Panc1 (cell line): ENCODE measurements at regions not wholly inside any gene's neighbourhood (a gene's known extent, or its start where the extent isn't known, plus 50 kb on each side); places are given as distances from the start of the nearest gene placed in this dataset.

Experiments used
- ATAC-seq: fragments of 200-7000 bp; cut with Tn5 transposase; 2 replicates; pipeline ENCODE4 v1.9.1; 2020; ENCODE audit warnings: mild to moderate bottlenecking, moderate library complexity
- BruUV-seq: library from RNA; stranded (reverse); fragments of 400-500 nt; replicated peaks from 2 replicates; lab custom pipeline; 2021; lab: Mats Ljungman, UMichigan
- CTCF ChIA-PET: fragments of 300-600 bp; sonication (Branson Sonifier 250); formaldehyde crosslinking; loops from one replicate; lab custom pipeline; 2022; ENCODE audit warnings: antibody characterized with exemption; lab: Charles Lee
- POLR2A ChIA-PET: fragments of 300-600 bp; sonication (Branson Sonifier 250); formaldehyde crosslinking; loops from one replicate; lab custom pipeline; 2022; ENCODE audit warnings: antibody characterized with exemption; lab: Charles Lee
- DNase-seq: peaks from one replicate; pipeline ENCODE4 v3.0.0-alpha.2; 2010; ENCODE audit warnings: low read depth, low spot score
- H3K27ac ChIP-seq: 2 replicates; pipeline ENCODE4 v1.5.1; 2011; ENCODE audit warnings: mild to moderate bottlenecking, low read length, inconsistent platforms
- H3K27me3 ChIP-seq: fragments of 200-500 bp; sonication (Bioruptor generic); 2 replicates; pipeline ENCODE4 v1.6.0; 2014; ENCODE audit warnings: low read length, inconsistent platforms; ENCODE audit not compliant: control insufficient read depth, insufficient read depth
- H3K36me3 ChIP-seq: fragments of 200-500 bp; sonication (Bioruptor generic); 2 replicates; pipeline ENCODE4 v1.5.1; 2014; ENCODE audit warnings: inconsistent platforms, mild to moderate bottlenecking, low read length, moderate library complexity; ENCODE audit not compliant: control insufficient read depth, insufficient read depth
- H3K4me1 ChIP-seq: 2 replicates; pipeline ENCODE4 v1.5.1; 2011; ENCODE audit warnings: inconsistent platforms, mild to moderate bottlenecking, low read length, moderate library complexity; ENCODE audit not compliant: control insufficient read depth, insufficient read depth
- H3K4me3 ChIP-seq, 2 experiments: 2 replicates each; pipeline ENCODE4 v1.5.1; 2011 to 2012; ENCODE audit warnings: low read depth in 2 of 2, low read length in 2 of 2, mild to moderate bottlenecking in 2 of 2, inconsistent platforms in 1 of 2, moderate library complexity in 1 of 2
- H3K9me3 ChIP-seq: fragments of 200-500 bp; sonication (Bioruptor generic); 2 replicates; pipeline ENCODE4 v1.5.1; 2014; ENCODE audit warnings: low read depth, mild to moderate bottlenecking, inconsistent platforms, low read length, moderate library complexity; ENCODE audit not compliant: control insufficient read depth, insufficient read depth
- CTCF ChIP-seq: fragments of 450-650 bp; IDR thresholded peaks from 2 replicates; pipeline ENCODE4 v1.5.1; 2017; ENCODE audit warnings: mild to moderate bottlenecking
- POLR2AphosphoS5 ChIP-seq: IDR thresholded peaks from 2 replicates; pipeline ENCODE4 v1.6.1; 2012; ENCODE audit warnings: mild to moderate bottlenecking, low read depth, low read length, moderate library complexity
- REST ChIP-seq, 2 experiments: IDR thresholded peaks; 2 replicates each; pipeline ENCODE4 v1.6.1; 2011 to 2012; ENCODE audit warnings: low read depth in 2 of 2, control low read depth in 1 of 2, low read length in 1 of 2, mild to moderate bottlenecking in 1 of 2, moderate library complexity in 1 of 2; ENCODE audit not compliant: insufficient read depth in 1 of 2
- SIN3A ChIP-seq: IDR thresholded peaks from 2 replicates; pipeline ENCODE4 v1.6.1; 2012; ENCODE audit warnings: low read depth, mild to moderate bottlenecking, low read length, moderate library complexity, borderline replicate concordance; ENCODE audit not compliant: insufficient read depth
- TCF7L2 ChIP-seq: IDR thresholded peaks from 2 replicates; pipeline ENCODE4 v1.6.1; 2011; ENCODE audit warnings: mild to moderate bottlenecking, low read depth, low read length, inconsistent platforms
- in situ Hi-C: cut with HindIII; loops from 2 replicates; pipeline ENCODE4 v1.10.0; 2016; ENCODE audit warnings: low sequenced_read_pairs, low pct_unique_long_range_greater_than_20kb
- intact Hi-C: fragments of 100-400 bp; cut with micrococcal nuclease; formaldehyde crosslinking; loops from one replicate; pipeline ENCODE4 v1.10.0; 2022; ENCODE audit not compliant: unreplicated experiment

- no peaks in the 10 kb centered on the region for H3K36me3 ChIP-seq
- DNase-seq (no peak), ATAC-seq (no peak)
- H3K4me3 ChIP-seq: no peak overlapping the region
- no peak for TF ChIP-seq REST (IDR thresholded peaks at IDR 0.05; ENCODE audit: insufficient read depth in 1 of 2, low read depth in 2 of 2, low read length in 1 of 2)
- TF ChIP-seq SIN3A: no peak
- TF ChIP-seq CTCF: no peak
- no peak for TF ChIP-seq TCF7L2
- TF ChIP-seq POLR2AphosphoS5: no peak
- H3K4me1 ChIP-seq: no peaks in the 10 kb centered on the region
- CTCF ChIA-PET: no interaction called here
- no TSS peak for BruUV-seq
- no peaks in the 10 kb centered on the region for H3K9me3 ChIP-seq
- no peak overlapping the region for H3K27ac ChIP-seq
- intact Hi-C loops: no loop called here
- POLR2A ChIA-PET: no interaction called here
- H3K27me3 ChIP-seq: peaks cover 17% of the 10 kb centered on the region; the same call in 1 of the 2 replicates
- in situ Hi-C loops: no loop called here
Observed at GRCh38 chr3:137610723-137611122, 153.4 kb upstream of the SOX14 start.

GRCh38 chr3:137612291-137612690 is 151.8 kb upstream of the SOX14 start:
- no peak for ATAC-seq
- intact Hi-C loops (no loop called here), in situ Hi-C loops (no loop called here)
- Histone ChIP-seq H3K27ac (no peak overlapping the region), H3K4me1 (no peaks in the 10 kb centered on the region), H3K36me3 (no peaks in the 10 kb centered on the region), H3K4me3 (no peak overlapping the region), H3K9me3 (no peaks in the 10 kb centered on the region), H3K27me3 (peaks cover 16% of the 10 kb centered on the region; the same call in 1 of the 2 replicates)
- ChIA-PET CTCF (no interaction called here), POLR2A (no interaction called here)
- no peak for DNase-seq
- no peak for TF ChIP-seq CTCF
- no peak for TF ChIP-seq SIN3A
- no peak for TF ChIP-seq TCF7L2
- TF ChIP-seq REST (IDR thresholded peaks at IDR 0.05; ENCODE audit: insufficient read depth in 1 of 2, low read depth in 2 of 2, low read length in 1 of 2): no peak
- no peak for TF ChIP-seq POLR2AphosphoS5
- no TSS peak for BruUV-seq
